ENCODE measurements at regions not wholly inside any gene's neighbourhood (a gene's known extent, or its start where the extent isn't known, plus 50 kb on each side); places are given as distances from the start of the nearest gene placed in this dataset.

DNA sequence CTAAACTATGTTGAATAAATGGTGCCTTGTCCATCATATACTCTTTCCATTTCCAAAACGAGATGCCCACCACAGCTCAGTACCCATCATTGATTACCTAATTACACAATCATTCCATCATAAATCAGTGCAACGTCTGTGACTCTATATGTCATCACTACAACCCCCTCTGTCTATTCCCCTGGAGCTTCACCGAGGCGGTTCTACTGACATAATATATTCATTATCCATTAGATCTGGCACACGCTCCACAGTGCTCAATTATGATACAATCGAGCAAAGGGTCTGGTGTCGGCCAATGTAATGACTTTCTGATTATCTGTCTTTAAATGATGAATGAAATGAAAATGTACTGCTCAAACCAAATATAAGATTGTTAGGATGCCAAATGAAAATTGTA is 1737.7 kb upstream of the WWC1 start:
- Mint-ChIP-seq H3K36me3 (no peaks in the 10 kb centered on the region), H3K27ac (no peak overlapping the region), H3K4me3 (no peak overlapping the region), H3K9me3 (peaks cover 10% of the 10 kb centered on the region), H3K4me1 (ENCODE audit: low read depth) (no peaks in the 10 kb centered on the region), H3K27me3 (no peaks in the 10 kb centered on the region)
- CTCF ChIA-PET, result no interaction called here
- intact Hi-C loops (cut with micrococcal nuclease), result no loop called here
- POLR2A ChIA-PET, result no interaction called here
- no peak for DNase-seq

DNA sequence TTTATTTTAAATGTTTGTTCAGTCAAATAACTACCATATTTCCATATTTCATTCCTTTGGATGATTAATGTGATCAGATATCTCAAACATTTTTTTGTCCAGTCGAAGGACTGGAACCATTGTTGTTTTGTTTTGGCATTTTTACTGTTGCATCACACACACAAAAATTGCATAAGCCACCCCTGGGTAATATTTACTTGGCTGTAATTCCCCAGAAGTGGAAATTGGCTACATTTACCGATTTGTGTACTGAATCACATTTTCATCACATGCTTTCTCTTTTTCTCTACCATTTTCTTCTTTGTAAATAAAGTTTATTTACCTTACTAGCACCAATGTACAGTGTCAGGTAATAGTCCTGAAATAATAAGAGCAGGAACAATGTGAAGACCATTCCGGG is 1729.7 kb upstream of the WWC1 start:
- DNase-seq, result no peak
- peaks cover 26% of the 10 kb centered on the region for H3K9me3 Mint-ChIP-seq
- H3K27ac Mint-ChIP-seq, result no peak overlapping the region
- H3K27me3 Mint-ChIP-seq, result no peaks in the 10 kb centered on the region
- H3K4me3 Mint-ChIP-seq, result no peak overlapping the region
- H3K4me1 Mint-ChIP-seq (ENCODE audit: low read depth), result no peaks in the 10 kb centered on the region
- intact Hi-C loops (cut with micrococcal nuclease), result no loop called here
- no peaks in the 10 kb centered on the region for H3K36me3 Mint-ChIP-seq
- ChIA-PET POLR2A (no interaction called here), CTCF (interaction anchor here (0.5 kb wide), 1 partner anchor 629 kb away, joined by 3 read pairs; no protein-coding TSS in a partner anchor)

DNA sequence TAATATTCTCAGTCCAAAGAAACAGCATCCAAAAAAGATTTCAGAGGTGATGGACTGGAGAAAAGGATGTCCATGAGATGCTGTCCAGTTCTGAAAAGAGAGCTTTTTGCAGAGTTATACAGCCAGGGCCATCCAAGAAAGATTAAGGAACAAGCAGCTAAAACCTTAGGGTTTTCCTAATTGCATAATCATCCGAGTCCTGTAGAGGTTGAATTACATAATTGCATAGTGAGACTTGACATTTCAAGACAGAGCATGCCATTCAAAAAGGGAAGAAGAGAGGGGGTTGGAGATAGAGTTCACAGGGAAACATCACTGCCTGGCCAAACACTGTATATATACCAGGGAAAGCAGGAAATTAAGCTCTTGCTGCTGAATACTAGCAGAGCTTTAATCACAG is 1729.2 kb upstream of the WWC1 start:
- H3K4me1 Mint-ChIP-seq (ENCODE audit: low read depth), result no peaks in the 10 kb centered on the region
- H3K9me3 Mint-ChIP-seq, result peaks cover 26% of the 10 kb centered on the region
- no peak overlapping the region for H3K4me3 Mint-ChIP-seq
- intact Hi-C loops (cut with micrococcal nuclease), result no loop called here
- ChIA-PET POLR2A (no interaction called here), CTCF (interaction anchor here (0.5 kb wide), 1 partner anchor 628 kb away, joined by 3 read pairs; no protein-coding TSS in a partner anchor)
- H3K27ac Mint-ChIP-seq, result no peak overlapping the region
- no peak for DNase-seq
- no peaks in the 10 kb centered on the region for H3K27me3 Mint-ChIP-seq
- no peaks in the 10 kb centered on the region for H3K36me3 Mint-ChIP-seq

- Mint-ChIP-seq H3K27ac (no peak overlapping the region), H3K9me3 (peaks cover 22% of the 10 kb centered on the region), H3K36me3 (no peaks in the 10 kb centered on the region), H3K4me1 (ENCODE audit: low read depth) (no peaks in the 10 kb centered on the region), H3K27me3 (no peaks in the 10 kb centered on the region), H3K4me3 (no peak overlapping the region)
- POLR2A ChIA-PET, result no interaction called here
- DNase-seq, result no peak
- intact Hi-C loops (cut with micrococcal nuclease), result no loop called here
- CTCF ChIA-PET, result no interaction called here
These were observed 1724.7 kb upstream of the WWC1 start for GRCh38 chr5:166566725-166567124.

DNA sequence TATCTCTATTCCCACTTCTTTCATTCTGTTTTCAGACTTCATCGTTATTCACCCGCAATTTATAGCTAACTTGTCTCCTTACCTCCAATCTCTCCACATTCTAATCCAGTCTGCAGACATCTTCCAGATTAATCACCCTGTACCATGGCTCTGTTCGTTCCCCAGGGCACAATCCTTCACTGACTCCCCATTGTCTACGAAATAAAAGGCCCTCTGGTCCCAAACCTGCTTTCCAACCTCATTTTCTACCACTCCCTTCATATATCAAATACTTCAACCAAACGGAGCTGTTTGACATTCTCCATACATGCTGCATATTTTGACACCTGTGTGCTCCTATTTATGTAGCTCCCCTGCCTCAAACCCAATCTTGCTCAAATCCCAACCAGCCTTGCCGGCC is 1720.6 kb upstream of the WWC1 start:
- ChIA-PET POLR2A (no interaction called here), CTCF (no interaction called here)
- Mint-ChIP-seq H3K27ac (no peak overlapping the region), H3K27me3 (no peaks in the 10 kb centered on the region), H3K4me1 (ENCODE audit: low read depth) (no peaks in the 10 kb centered on the region), H3K4me3 (no peak overlapping the region), H3K9me3 (peaks cover 30% of the 10 kb centered on the region), H3K36me3 (no peaks in the 10 kb centered on the region)
- DNase-seq, result no peak
- intact Hi-C loops (cut with micrococcal nuclease), result no loop called here

GRCh38 chr5:166571668-166572067 is 1719.8 kb upstream of the WWC1 start:
- no peaks in the 10 kb centered on the region for H3K4me1 Mint-ChIP-seq (ENCODE audit: low read depth)
- H3K9me3 Mint-ChIP-seq, result peaks cover 30% of the 10 kb centered on the region
- no peak overlapping the region for H3K4me3 Mint-ChIP-seq
- H3K36me3 Mint-ChIP-seq, result no peaks in the 10 kb centered on the region
- H3K27me3 Mint-ChIP-seq, result no peaks in the 10 kb centered on the region
- no peak for DNase-seq
- intact Hi-C loops (cut with micrococcal nuclease), result no loop called here
- POLR2A ChIA-PET, result no interaction called here
- H3K27ac Mint-ChIP-seq, result no peak overlapping the region
- CTCF ChIA-PET, result no interaction called here

DNA sequence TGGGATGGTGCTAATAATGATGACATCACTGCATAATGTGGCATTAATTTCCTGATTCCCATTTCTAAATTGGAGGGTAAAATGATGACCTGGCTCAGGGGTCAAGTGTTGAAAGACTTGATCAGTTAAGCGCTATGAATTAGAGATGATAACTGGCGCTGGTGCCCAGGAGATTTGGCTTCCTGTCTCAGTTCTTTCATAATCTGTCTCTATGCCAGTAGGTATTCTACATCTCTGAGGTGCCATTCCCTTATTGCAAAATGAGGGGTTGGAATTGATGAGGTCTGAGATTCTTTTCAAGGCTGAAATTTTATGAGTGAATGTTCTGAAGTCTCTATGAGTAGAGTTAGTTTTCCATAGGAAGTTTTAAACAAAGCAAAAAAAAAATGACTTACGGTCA is 1715.1 kb upstream of the WWC1 start:
- no peak overlapping the region for H3K27ac Mint-ChIP-seq
- intact Hi-C loops (cut with micrococcal nuclease), result no loop called here
- no peaks in the 10 kb centered on the region for H3K36me3 Mint-ChIP-seq
- DNase-seq, result no peak
- CTCF ChIA-PET, result no interaction called here
- H3K4me1 Mint-ChIP-seq (ENCODE audit: low read depth), result no peaks in the 10 kb centered on the region
- POLR2A ChIA-PET, result no interaction called here
- peaks cover 32% of the 10 kb centered on the region for H3K9me3 Mint-ChIP-seq
- no peak overlapping the region for H3K4me3 Mint-ChIP-seq
- no peaks in the 10 kb centered on the region for H3K27me3 Mint-ChIP-seq

- H3K4me3 Mint-ChIP-seq, result no peak overlapping the region
- peaks cover 34% of the 10 kb centered on the region for H3K9me3 Mint-ChIP-seq
- CTCF ChIA-PET, result no interaction called here
- no peak for DNase-seq
- intact Hi-C loops (cut with micrococcal nuclease), result no loop called here
- POLR2A ChIA-PET, result no interaction called here
- no peaks in the 10 kb centered on the region for H3K4me1 Mint-ChIP-seq (ENCODE audit: low read depth)
- no peaks in the 10 kb centered on the region for H3K27me3 Mint-ChIP-seq
- no peak overlapping the region for H3K27ac Mint-ChIP-seq
- no peaks in the 10 kb centered on the region for H3K36me3 Mint-ChIP-seq
These were observed 1709.6 kb upstream of the WWC1 start for GRCh38 chr5:166581826-166582225.

DNA sequence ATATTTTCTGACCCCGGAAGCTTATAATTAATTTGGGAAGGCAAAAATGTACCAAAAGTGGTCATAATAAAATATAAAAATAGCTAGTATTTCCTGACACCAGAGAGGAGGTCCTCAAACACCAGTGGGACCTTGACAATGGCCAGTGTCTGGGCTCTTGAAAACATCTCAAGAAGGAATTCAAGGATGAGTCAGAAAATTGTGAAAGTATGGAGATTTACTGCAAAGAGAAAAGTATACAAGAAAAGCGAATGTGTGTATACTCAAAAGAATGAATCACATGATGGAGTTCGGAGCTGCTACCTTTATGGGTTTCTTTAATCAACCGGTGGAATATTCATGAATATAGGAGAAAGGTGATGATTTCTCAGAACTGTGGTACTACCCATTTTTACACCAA is 1709.0 kb upstream of the WWC1 start:
- Mint-ChIP-seq H3K27me3 (no peaks in the 10 kb centered on the region), H3K4me1 (ENCODE audit: low read depth) (no peaks in the 10 kb centered on the region), H3K4me3 (no peak overlapping the region), H3K27ac (no peak overlapping the region), H3K36me3 (no peaks in the 10 kb centered on the region), H3K9me3 (peaks cover 37% of the 10 kb centered on the region)
- POLR2A ChIA-PET, result no interaction called here
- intact Hi-C loops (cut with micrococcal nuclease), result no loop called here
- no peak for DNase-seq
- CTCF ChIA-PET, result no interaction called here

- Mint-ChIP-seq H3K4me3 (no peak overlapping the region), H3K36me3 (no peaks in the 10 kb centered on the region), H3K4me1 (ENCODE audit: low read depth) (no peaks in the 10 kb centered on the region), H3K9me3 (no peaks in the 10 kb centered on the region), H3K27me3 (no peaks in the 10 kb centered on the region), H3K27ac (no peak overlapping the region)
- DNase-seq, result no peak
- POLR2A ChIA-PET, result no interaction called here
- intact Hi-C loops (cut with micrococcal nuclease), result no loop called here
- CTCF ChIA-PET, result no interaction called here
These were observed 1696.9 kb upstream of the WWC1 start for GRCh38 chr5:166594567-166594966.

DNA sequence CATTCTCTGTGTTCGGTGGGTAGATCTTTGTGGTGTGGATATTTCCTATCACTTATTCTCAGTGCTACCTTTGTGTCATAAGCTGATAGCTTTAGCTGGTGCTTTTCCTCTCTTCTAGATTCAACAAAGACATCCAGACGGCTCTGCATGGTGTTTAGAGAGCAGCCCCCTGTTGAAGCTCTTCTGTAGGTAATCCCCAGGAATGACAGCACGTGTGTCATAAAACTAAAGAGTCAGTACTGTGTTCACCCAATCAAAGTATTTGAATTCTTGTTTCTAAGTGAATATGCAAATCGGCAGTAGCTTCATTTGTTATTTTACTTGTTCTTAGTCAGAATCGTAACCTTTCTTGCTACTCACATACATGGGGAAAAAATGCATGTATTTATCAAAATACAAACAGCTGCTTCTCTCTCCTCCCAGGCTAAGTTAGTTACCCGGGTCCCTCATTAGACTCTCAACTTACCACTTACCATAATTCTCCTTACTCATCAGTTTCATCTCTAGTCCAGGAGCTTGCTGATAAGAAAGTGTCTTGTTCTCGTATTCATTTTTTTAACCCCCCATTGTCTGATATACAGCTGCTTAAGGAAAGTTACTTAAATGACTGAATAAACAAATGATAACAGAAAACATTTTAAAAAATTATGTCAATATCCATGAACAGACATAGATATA is 1696.0 kb upstream of the WWC1 start:
- ChIA-PET CTCF (no interaction called here), POLR2A (no interaction called here)
- Mint-ChIP-seq H3K27me3 (no peaks in the 10 kb centered on the region), H3K4me3 (no peak overlapping the region), H3K27ac (no peak overlapping the region), H3K4me1 (ENCODE audit: low read depth) (no peaks in the 10 kb centered on the region), H3K9me3 (no peaks in the 10 kb centered on the region), H3K36me3 (no peaks in the 10 kb centered on the region)
- intact Hi-C loops (cut with micrococcal nuclease), result no loop called here
- DNase-seq, result no peak

GRCh38 chr5:166596043-166596442 is 1695.4 kb upstream of the WWC1 start:
- POLR2A ChIA-PET, result no interaction called here
- no peak for DNase-seq
- Mint-ChIP-seq H3K27me3 (no peaks in the 10 kb centered on the region), H3K36me3 (no peaks in the 10 kb centered on the region), H3K9me3 (no peaks in the 10 kb centered on the region), H3K27ac (no peak overlapping the region), H3K4me3 (no peak overlapping the region), H3K4me1 (ENCODE audit: low read depth) (no peaks in the 10 kb centered on the region)
- CTCF ChIA-PET, result interaction anchor here (0.6 kb wide), 1 partner anchor 1241 kb away, joined by 3 read pairs; no protein-coding TSS in a partner anchor
- intact Hi-C loops (cut with micrococcal nuclease), result no loop called here

DNA sequence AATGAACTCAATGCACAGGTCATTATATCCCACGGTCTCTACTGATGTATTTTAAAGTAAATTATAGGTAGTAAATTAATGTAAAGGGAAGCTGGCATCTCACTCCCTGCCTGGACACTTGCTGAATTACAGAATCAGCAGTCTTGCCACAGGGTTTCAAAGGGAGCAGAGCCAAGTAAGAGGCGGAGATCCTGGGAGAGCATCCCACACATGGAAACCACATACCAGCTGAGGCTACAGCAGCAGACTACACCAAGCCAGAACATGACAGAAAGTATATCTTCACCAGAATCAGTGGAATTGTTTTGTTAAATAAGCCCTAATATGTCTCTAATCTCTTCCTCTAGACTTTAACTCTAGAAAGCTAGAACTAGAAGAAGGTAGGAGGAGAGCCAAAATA is 1689.2 kb upstream of the WWC1 start:
- ChIA-PET POLR2A (no interaction called here), CTCF (no interaction called here)
- H3K9me3 Mint-ChIP-seq, result peaks cover 9% of the 10 kb centered on the region
- no peaks in the 10 kb centered on the region for H3K4me1 Mint-ChIP-seq (ENCODE audit: low read depth)
- intact Hi-C loops (cut with micrococcal nuclease), result no loop called here
- H3K4me3 Mint-ChIP-seq, result no peak overlapping the region
- no peaks in the 10 kb centered on the region for H3K27me3 Mint-ChIP-seq
- H3K27ac Mint-ChIP-seq, result no peak overlapping the region
- H3K36me3 Mint-ChIP-seq, result no peaks in the 10 kb centered on the region
- no peak for DNase-seq
